PC-3 (cell line): ENCODE measurements at regions not wholly inside any gene's neighbourhood (a gene's known extent, or its start where the extent isn't known, plus 50 kb on each side); places are given as distances from the start of the nearest gene placed in this dataset.

Experiments used
- CTCF ChIP-seq: fragments of 300-600 bp; sonication (generic); conservative IDR thresholded peaks from 2 replicates; pipeline ENCODE4 v1.5.1; 2017; ENCODE audit warnings: antibody characterized with exemption, low read depth, mild to moderate bottlenecking, low read length
- EZH2phosphoT487 ChIP-seq: fragments of 300-600 bp; sonication (generic); IDR thresholded peaks from 2 replicates; pipeline ENCODE4 v1.6.1; 2018; ENCODE audit warnings: mild to moderate bottlenecking, antibody characterized with exemption, low read length, borderline replicate concordance

- no peak for TF ChIP-seq CTCF
- no peak for TF ChIP-seq EZH2phosphoT487
Measured at GRCh38 chr6:118400582-118400981, 147.5 kb upstream of the PLN start.
